Ammon's horn (tissue), 1 donor: ENCODE measurements at regions not wholly inside any gene's neighbourhood (a gene's known extent, or its start where the extent isn't known, plus 50 kb on each side); places are given as distances from the start of the nearest gene placed in this dataset.

Experiments used
- DNase-seq: peaks from one replicate; pipeline ENCODE4 v3.0.0-alpha.2; 2016; ENCODE audit warnings: low spot score

- no peak for DNase-seq
Measured at GRCh38 chr5:159759791-159760290, 156.4 kb upstream of the ADRA1B start.

- no peak for DNase-seq
Measured at GRCh38 chr5:159762921-159763320, 153.4 kb upstream of the ADRA1B start.

- no peak for DNase-seq
Measured at GRCh38 chr5:159763562-159763961, 152.7 kb upstream of the ADRA1B start.

GRCh38 chr5:159764283-159765134, 151.8 kb upstream of the ADRA1B start:
- DNase-seq, result no peak

- no peak for DNase-seq
Measured at GRCh38 chr5:159765135-159765433, 151.2 kb upstream of the ADRA1B start.

GRCh38 chr5:159765760-159766517, 150.3 kb upstream of the ADRA1B start:
- no peak for DNase-seq

GRCh38 chr5:159768243-159768642, 148.0 kb upstream of the ADRA1B start:
- no peak for DNase-seq

GRCh38 chr5:159772698-159773061, 143.6 kb upstream of the ADRA1B start:
- DNase-seq, result no peak

- peak; percentile 30 for DNase-seq
Measured at GRCh38 chr5:159773062-159773924, 143.0 kb upstream of the ADRA1B start.

GRCh38 chr5:159774476-159775031, 141.7 kb upstream of the ADRA1B start:
- no peak for DNase-seq

GRCh38 chr5:159775890-159776289, 140.4 kb upstream of the ADRA1B start:
- no peak for DNase-seq

GRCh38 chr5:159777049-159777660, 139.1 kb upstream of the ADRA1B start:
- peak; percentile 44 for DNase-seq

GRCh38 chr5:159779481-159779880, 136.8 kb upstream of the ADRA1B start:
- DNase-seq, result no peak

GRCh38 chr5:159780246-159780645, 136.0 kb upstream of the ADRA1B start:
- no peak for DNase-seq

GRCh38 chr5:159781626-159782157, 134.6 kb upstream of the ADRA1B start:
- no peak for DNase-seq

GRCh38 chr5:159782197-159782994, 133.9 kb upstream of the ADRA1B start:
- DNase-seq, result no peak

- DNase-seq, result no peak
Measured at GRCh38 chr5:159782995-159783300, 133.3 kb upstream of the ADRA1B start.

GRCh38 chr5:159783726-159784247, 132.5 kb upstream of the ADRA1B start:
- DNase-seq, result no peak

GRCh38 chr5:159784993-159785392, 131.3 kb upstream of the ADRA1B start:
- DNase-seq, result no peak

GRCh38 chr5:159785656-159786055, 130.6 kb upstream of the ADRA1B start:
- no peak for DNase-seq
